Stimulated activated CD8-positive, alpha-beta memory T cell treated with anti-CD3 and anti-CD28 coated beads, Interleukin-7, amount 100 ng/mL, for 48 hours (primary cell): ENCODE measurements at regions not wholly inside any gene's neighbourhood (a gene's known extent, or its start where the extent isn't known, plus 50 kb on each side); places are given as distances from the start of the nearest gene placed in this dataset.

ENCODE experiments used
- DNase-seq, 2 donors: peaks; one replicate each; pipeline ENCODE4 v3.0.0-alpha.2; 2020; ENCODE audit warnings: low read depth in 1 of 2; ENCODE audit errors: extremely low read depth in 1 of 2

- no peak for DNase-seq
These were observed 406.2 kb upstream of the ZNF608 start for GRCh38 chr5:125152461-125153189.

DNA sequence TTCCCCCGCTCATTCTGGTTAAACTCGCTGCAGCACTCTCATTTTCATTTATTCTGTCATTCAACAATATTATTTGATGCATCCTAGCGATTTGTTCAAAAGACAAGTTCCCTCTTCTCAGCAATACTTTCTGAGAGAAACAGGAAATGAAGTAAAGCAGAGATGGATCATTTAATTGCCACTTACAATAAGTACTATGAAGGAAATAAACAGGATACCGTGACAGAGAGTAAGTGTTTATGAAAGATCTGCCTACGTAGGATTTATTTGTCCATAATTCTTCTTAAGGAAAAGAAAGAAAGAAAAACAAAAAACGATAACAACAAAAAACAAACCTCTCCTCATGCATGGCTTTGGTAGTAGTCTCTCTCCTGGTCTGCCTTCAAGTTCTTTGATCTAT, 406.8 kb upstream of the ZNF608 start:
- no peak for DNase-seq

GRCh38 chr5:125154301-125155110, 408.1 kb upstream of the ZNF608 start:
- DNase-seq, result no peak

DNA sequence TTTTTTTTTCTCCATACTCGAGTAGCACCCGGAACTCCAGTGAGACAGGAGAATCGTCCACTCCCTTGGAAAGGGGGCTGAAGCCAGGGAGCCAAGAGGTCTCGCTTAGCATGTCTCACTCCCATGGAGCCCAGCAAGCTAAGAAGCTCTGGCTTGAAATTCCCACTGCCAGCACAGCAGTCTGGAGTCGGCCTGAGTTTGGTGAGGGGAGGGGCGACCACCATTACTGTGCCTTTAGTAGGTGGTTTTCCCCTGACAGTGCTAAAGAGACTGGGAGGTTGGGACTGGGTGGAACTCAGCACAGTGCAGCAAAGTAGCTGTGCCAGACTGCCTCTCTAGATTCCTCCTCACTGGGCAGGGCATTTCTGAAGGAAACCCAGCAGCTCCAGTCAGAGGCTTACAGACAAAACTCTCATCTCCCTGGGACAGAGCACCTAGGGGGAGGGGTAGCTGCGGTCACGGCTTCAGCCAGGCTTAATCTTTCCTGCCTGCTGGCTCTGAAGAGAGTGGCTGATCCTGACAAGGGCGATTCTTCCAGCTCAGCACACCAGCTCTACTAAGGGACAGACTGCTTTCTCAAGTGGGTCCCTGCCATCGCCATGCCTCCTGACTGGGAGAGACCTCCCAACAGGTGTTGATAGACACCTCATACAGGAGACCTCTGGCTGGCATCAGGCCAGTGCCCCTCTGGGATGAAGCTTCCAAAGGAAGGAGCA, 414.5 kb upstream of the ZNF608 start:
- DNase-seq, result no peak

GRCh38 chr5:125162714-125163113, 416.3 kb upstream of the ZNF608 start:
- DNase-seq, result no peak

DNA sequence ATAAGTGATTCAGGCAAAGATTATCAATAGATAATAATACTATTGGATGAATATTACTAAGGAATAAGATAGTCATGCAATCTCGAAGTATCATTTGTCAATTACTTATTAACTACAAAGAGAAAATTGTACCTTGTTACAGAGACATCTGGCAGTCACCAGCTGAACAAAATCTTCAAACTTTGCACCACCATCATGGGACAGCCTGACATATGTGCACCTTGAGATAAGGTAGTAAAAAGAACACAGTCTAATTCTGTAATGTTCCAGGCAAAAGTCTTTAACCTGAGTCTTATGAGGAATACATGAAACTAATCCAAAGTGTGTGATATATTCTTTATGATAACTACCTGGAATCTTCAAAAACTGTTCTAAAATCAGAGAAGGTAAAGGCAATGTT, 423.0 kb upstream of the ZNF608 start:
- DNase-seq, result no peak

GRCh38 chr5:125171641-125172040, 425.2 kb upstream of the ZNF608 start:
- DNase-seq, result no peak

GRCh38 chr5:125175348-125176004, 429.0 kb upstream of the ZNF608 start:
- DNase-seq, result no peak

- DNase-seq, result no peak
These were observed 429.6 kb upstream of the ZNF608 start for GRCh38 chr5:125176005-125176390.

- no peak for DNase-seq
These were observed 430.9 kb upstream of the ZNF608 start for GRCh38 chr5:125177340-125177739.

DNA sequence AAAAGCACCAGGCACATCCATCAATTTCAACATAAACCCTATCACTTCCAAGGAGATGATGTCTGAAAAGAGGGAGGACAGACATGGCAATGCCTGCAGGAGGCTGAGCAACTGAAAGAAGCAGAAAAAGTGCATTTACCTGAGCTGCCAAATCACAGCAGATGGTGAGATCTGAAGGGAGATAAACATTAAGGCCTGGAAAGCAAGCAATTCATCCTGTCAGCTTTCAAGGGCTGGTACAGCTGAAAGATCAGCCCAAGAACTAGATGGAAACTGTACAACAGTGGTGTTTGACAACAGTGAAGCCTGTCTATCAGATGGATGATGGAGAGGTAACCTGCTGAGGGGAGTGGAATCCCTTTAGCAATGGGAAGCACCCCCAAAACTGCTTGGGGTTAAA, 433.2 kb upstream of the ZNF608 start:
- DNase-seq, result no peak

GRCh38 chr5:125180231-125180829, 433.9 kb upstream of the ZNF608 start:
- DNase-seq, result no peak

DNA sequence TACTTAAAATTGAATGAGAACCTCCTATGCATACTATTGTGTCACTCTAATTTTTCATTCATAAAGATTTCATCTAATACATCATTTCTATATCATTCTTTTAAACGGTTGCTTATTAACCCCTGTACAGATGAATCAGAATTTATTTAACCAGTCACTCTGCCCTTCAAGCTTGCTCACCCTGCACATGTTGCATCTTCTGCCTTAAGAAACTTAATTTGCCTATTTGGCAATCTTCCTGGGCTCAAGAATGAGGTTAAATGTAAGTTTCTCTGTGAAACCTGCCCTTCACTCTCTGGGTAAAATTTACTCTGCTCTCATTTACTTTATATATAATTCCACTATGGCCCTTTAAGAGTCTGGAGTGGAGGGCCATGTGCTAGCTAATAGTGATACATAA, 434.7 kb upstream of the ZNF608 start:
- no peak for DNase-seq

DNA sequence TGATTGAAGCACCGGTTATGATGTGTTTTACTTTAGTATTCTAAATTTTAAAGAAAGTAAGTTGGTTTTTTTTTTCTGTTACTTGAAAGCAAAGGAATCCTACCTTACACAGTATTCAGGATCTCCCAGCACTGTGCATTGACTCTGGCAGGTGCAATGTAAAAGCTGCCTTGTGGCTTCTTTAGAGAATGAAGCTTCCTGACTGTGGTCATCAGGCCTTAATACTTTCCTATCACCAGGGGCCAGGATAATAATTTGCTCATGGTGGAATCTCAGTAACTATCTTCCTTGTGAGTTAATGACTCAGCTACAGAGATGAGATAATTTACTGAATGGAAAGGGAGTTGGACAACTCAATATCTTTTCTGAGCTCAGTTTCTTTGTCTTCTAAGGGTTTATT, 435.5 kb upstream of the ZNF608 start:
- DNase-seq, result no peak

GRCh38 chr5:125185740-125186139, 439.3 kb upstream of the ZNF608 start:
- DNase-seq, result no peak

DNA sequence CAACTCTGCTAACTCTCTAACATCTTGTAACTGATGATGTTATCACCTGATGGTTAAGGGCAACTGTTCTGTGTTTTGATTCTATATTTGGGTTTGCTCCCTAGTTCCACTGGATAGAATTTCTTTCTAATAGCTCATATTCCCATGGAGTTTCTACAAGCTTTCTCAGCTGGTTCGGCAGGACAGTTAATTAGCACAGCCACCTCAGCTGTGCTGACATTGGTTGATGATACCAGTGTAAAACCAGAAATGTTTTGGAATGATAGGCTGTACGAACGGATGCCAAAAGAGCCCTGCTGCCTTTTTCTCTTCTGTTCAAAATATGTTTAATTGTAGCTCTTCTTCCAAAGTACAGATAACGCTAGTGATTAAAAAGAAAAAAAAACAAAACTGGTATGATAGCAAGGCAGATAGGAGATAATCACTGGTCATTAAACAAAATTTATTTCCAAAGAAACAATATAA, 440.5 kb upstream of the ZNF608 start:
- no peak for DNase-seq

DNA sequence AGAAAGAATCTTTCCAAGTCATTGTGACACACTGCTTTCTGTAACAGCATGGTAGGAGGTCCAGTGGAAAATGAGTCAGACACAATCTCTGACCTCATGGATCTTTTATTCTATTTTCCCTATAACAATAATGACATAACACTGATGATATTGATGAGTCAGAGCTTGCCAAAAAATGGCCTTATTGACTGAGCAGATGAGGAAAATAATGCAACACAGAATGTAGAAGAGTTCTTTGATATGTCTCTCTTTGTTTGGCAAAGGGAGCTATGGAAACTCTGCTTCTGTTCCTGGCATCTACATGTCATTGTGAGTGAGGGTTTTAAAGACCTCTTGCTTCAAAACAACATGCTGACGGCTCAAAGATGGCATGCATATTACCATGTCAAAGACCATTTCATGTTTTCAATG, 443.1 kb upstream of the ZNF608 start:
- no peak for DNase-seq

GRCh38 chr5:125190232-125191087, 444.0 kb upstream of the ZNF608 start:
- no peak for DNase-seq

DNA sequence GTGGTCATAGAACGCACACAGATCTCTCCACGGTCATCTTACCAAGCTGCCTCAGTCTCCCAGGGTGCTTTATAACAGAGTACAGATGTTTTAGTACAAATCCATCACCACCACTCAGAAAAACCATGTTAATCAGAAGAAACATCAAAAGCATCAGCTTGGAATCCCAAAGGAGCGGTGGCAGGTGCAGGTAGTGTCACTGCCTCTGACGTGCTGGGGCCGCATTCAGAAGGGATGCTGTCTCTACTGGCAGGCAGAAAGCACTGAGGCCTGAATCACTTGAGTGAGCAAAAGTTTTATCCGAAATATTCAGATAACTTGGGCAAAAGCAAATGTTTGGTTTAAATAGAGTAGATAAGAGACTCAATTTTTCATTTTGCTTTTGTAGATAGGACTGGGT, 448.4 kb upstream of the ZNF608 start:
- no peak for DNase-seq
